HUES6 (cell line): ENCODE measurements at regions not wholly inside any gene's neighbourhood (a gene's known extent, or its start where the extent isn't known, plus 50 kb on each side); places are given as distances from the start of the nearest gene placed in this dataset.
"Not testable (repeated sequence)": the region's sequence is repeated elsewhere in the genome, so short reads cannot be mapped to it uniquely, and the experiment has no call there.

ENCODE experiments used
- H3K27ac ChIP-seq: 2 replicates; pipeline ENCODE4 v1.7.0; 2013; ENCODE audit warnings: low read depth, mild to moderate bottlenecking, low read length, inconsistent platforms
- H3K27me3 ChIP-seq: 2 replicates; pipeline ENCODE4 v1.6.1; 2013; ENCODE audit warnings: low read length; ENCODE audit not compliant: control insufficient read depth, insufficient read depth
- H3K36me3 ChIP-seq: 2 replicates; pipeline ENCODE4 v1.6.1; 2013; ENCODE audit warnings: low read length; ENCODE audit not compliant: control insufficient read depth, insufficient read depth
- H3K4me1 ChIP-seq: 2 replicates; pipeline ENCODE4 v1.6.1; 2013; ENCODE audit warnings: low read length; ENCODE audit not compliant: control insufficient read depth, insufficient read depth
- H3K4me3 ChIP-seq: 2 replicates; pipeline ENCODE4 v1.5.1; 2013; ENCODE audit warnings: low read depth, low read length
- H3K9ac ChIP-seq: one replicate; pipeline ENCODE4 v1.6.1; 2013; ENCODE audit warnings: mild to moderate bottlenecking, low read length
- H3K9me3 ChIP-seq: 2 replicates; pipeline ENCODE4 v1.6.1; 2013; ENCODE audit warnings: low read depth, low read length; ENCODE audit not compliant: control insufficient read depth, insufficient read depth

- H3K9me3 ChIP-seq: no peaks in the 10 kb centered on the region
- no peak overlapping the region for H3K27ac ChIP-seq
- H3K4me3 ChIP-seq: no peak overlapping the region
- no peaks in the 10 kb centered on the region for H3K36me3 ChIP-seq
- H3K4me1 ChIP-seq: no peaks in the 10 kb centered on the region
- no peak overlapping the region for H3K9ac ChIP-seq
- H3K27me3 ChIP-seq: peaks cover 3% of the 10 kb centered on the region; the same call in 1 of the 2 replicates
These were observed 80.3 kb downstream of the POU3F4 start for GRCh38 chrX:83588409-83588808.

GRCh38 chrX:83593634-83594294 is 85.7 kb downstream of the POU3F4 start:
- Histone ChIP-seq H3K4me3 (peak overlapping the region; percentile 69), H3K9ac (no peak overlapping the region), H3K4me1 (peaks cover 10% of the 10 kb centered on the region), H3K36me3 (no peaks in the 10 kb centered on the region), H3K27ac (no peak overlapping the region), H3K27me3 (peaks cover 7% of the 10 kb centered on the region; the same call in 1 of the 2 replicates), H3K9me3 (no peaks in the 10 kb centered on the region)

- peaks cover 10% of the 10 kb centered on the region; the same call in 1 of the 2 replicates for H3K9me3 ChIP-seq
- H3K4me1 ChIP-seq: no peaks in the 10 kb centered on the region; the same call in 1 of the 2 replicates
- no peak overlapping the region for H3K27ac ChIP-seq
- H3K36me3 ChIP-seq: no peaks in the 10 kb centered on the region
- H3K9ac ChIP-seq: no peak overlapping the region
- no peak overlapping the region for H3K4me3 ChIP-seq
- no peaks in the 10 kb centered on the region for H3K27me3 ChIP-seq
These were observed 122.6 kb downstream of the POU3F4 start for GRCh38 chrX:83630662-83631061.

GRCh38 chrX:83649706-83650105 is 141.6 kb downstream of the POU3F4 start:
- H3K36me3 ChIP-seq, H3K27me3 ChIP-seq, H3K9ac ChIP-seq: not testable (repeated sequence)

DNA sequence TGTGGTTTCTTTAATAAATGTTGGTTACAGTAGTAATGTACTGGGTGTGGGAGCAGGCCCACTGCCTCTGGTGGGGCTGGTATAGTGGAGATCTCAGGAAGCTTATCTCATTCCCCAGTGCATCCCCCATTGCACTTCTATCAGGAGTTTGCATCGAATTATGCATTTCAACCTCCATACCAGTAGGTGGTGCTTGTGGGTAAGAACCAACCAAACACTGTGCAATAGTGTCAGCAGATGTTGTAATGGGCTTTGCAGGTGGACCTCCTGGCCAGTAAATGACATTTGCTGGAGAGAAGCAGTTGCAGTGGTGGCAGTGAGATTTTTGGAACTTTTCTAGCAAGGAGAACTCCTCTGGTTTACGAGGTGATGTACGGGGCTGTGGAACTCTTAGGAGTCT is 150.6 kb downstream of the POU3F4 start:
- peaks cover 11% of the 10 kb centered on the region for H3K9me3 ChIP-seq
- no peak overlapping the region for H3K27ac ChIP-seq
- H3K27me3 ChIP-seq: no peaks in the 10 kb centered on the region
- no peaks in the 10 kb centered on the region for H3K4me1 ChIP-seq
- H3K4me3 ChIP-seq: no peak overlapping the region
- H3K9ac ChIP-seq: no peak overlapping the region
- no peaks in the 10 kb centered on the region for H3K36me3 ChIP-seq

More at GRCh38 chrX:83649706-83650105, 141.6 kb downstream of the POU3F4 start:
- H3K4me3 ChIP-seq, H3K4me1 ChIP-seq, H3K27ac ChIP-seq: not testable (repeated sequence)
- peaks cover 12% of the 10 kb centered on the region for H3K9me3 ChIP-seq
